Mammary epithelial cell (primary cell): ENCODE measurements at regions not wholly inside any gene's neighbourhood (a gene's known extent, or its start where the extent isn't known, plus 50 kb on each side); places are given as distances from the start of the nearest gene placed in this dataset.

Experiments used
- CTCF ChIP-seq, 2 donors: IDR thresholded peaks in 1 of 2; conservative IDR thresholded peaks in 1 of 2; 2 replicates each; pipeline ENCODE4 v1.5.1; 2011 to 2012; ENCODE audit warnings: inconsistent platforms in 2 of 2, low read length in 2 of 2, mild to moderate bottlenecking in 2 of 2, control low read depth in 1 of 2, low read depth in 1 of 2; ENCODE audit not compliant: insufficient read depth in 1 of 2; ENCODE audit errors: extremely low read depth in 1 of 2
- EZH2 ChIP-seq: IDR thresholded peaks from 2 replicates; pipeline ENCODE4 v1.6.1; 2012; ENCODE audit warnings: low read length, inconsistent platforms, borderline replicate concordance

DNA sequence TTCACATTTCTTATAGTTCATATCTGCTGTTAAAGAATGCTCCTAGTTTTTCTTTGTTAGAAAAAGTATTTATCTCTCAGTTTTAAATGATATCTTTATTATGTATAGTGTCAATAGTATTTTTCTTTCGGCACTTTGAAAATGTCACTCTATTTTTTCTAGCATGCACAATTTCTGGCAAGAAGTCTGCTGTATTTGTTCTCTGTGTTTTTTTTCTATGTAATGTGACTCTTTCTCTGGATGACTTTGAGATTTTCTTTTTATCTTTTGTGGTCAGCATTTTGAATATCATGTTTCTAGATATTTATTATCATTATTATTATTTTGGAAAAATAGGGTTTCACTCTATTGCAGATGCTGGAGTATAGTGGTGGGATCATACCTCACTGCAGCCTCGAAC is 285.2 kb downstream of the PTGER3 start:
- TF ChIP-seq EZH2: no peak
- TF ChIP-seq CTCF (conservative IDR thresholded peaks at IDR 0.05 in 1 of 2, IDR thresholded peaks at IDR 0.05 in 1 of 2; ENCODE audit: extremely low read depth in 1 of 2, insufficient read depth in 1 of 2, low read depth in 1 of 2, low read length in 2 of 2): no peak
